ENCODE measurements at regions not wholly inside any gene's neighbourhood (a gene's known extent, or its start where the extent isn't known, plus 50 kb on each side); places are given as distances from the start of the nearest gene placed in this dataset.

DNA sequence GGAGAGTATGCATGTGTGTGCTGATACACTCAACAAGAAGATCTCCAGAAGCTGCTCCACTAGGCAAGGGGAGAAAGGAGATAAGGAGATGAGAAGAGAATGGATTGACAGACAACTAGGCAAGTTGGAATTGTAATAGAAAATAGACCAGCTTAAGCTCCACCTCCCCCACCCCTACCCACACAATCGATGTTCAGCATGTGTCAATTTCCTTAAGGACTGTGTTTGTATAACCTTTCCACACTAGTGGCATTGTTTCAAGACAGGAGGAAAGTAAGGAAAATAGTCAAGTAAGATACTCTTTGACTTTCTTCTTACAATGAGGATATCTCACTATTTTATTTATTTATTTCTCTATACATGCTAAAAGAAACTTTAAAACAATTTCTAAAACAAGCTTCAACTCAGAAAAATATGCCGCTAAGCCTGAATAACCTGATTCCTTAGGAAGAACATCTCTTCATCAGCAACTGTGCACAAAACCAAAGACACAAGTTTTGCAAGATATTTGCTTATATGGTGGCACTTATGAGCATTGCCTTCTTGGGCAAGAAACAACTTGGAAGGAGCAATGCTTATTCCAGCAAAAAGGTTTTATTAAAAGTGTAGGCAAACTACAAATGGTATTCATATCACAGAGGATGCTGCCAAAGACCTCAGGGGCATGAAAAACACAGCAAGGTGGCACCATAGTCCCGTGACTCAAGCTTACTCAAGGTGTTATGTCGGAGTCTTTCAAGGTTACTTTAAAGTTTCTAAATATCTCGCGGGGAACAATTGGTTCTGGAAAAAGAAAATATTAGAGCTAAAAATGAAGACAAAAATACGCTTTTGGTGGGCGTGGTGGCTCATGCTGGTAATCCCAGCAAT lies 249.1 kb downstream of the COL12A1 start:
- no peak for DNase-seq
- intact Hi-C loops (cut with DNase I), result no loop called here

DNA sequence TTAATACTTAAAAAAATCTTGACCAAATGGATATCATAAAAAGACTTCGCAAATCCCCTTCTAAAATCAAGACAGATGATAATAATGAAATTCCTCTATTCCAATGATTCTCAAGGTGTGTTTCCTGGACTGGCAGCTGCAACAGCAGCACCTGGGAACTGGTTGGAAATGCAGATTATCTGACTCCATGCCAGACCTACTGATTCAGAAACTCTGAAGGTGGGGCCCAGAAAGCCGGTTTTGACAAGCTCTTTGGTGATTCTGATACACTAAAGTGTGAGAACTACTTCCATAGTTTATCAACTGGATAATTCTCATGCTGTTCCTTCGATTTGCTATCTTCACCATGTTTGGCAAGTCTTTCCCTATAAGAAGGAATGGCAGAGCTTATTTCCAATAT lies 252.1 kb downstream of the COL12A1 start:
- DNase-seq, result no peak
- intact Hi-C loops (cut with DNase I), result no loop called here

DNA sequence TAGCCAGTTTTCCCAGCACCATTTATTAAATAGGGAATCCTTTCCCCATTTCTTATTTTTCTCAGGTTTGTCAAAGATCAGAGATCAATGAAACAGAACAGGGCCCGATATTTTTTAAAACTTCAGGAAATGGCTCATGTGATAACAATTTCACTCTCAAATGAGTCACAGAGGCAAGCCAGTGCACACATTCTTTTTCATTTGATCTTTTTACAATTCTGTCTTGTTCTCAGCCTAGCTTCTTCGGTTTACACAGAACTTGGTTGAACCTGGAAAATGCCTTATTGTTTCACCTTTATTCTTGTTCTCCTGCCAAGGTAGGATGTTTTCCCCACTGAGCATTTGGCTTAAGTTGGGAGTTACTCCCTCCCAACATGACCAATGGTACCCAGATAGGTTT lies 258.9 kb downstream of the COL12A1 start:
- intact Hi-C loops (cut with DNase I), result no loop called here
- DNase-seq, result no peak

DNA sequence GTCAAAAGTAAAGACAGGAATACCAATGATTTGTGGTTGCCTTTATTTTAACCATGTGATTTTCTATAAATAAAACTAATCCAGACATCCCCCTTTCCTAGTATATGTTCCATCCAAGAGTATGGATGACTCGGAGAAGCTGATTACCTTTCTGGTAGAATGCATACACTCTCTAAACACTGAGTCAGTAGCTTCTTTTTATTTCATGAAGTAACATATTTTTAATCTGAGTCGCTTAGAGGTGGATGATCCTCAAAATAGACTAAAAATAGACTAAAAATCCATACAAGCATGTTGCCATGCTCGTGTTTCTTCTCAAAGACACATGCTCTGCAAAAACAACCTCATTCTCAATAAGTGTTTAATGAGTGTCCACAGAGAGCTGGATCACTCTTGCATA lies 263.7 kb downstream of the COL12A1 start:
- intact Hi-C loops (cut with DNase I), result no loop called here
- no peak for DNase-seq

DNA sequence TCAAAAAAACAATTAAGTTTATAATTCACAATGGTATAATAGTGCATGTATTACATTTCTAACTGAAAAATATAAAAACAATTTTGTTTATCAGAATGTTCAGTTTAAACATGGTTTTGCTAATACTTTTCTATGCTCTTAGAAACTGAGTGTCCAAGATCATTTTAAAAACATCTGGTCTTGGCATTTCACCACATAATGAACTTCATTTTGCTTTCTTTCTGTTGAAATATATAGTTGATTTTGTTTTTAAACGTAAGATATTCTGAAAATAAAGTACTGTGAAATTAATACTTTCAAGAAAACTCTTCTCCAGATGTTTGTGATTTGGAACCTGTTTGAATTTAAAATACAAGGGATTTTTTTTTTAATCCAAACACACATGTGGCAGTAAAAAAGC lies 264.4 kb downstream of the COL12A1 start:
- no peak for DNase-seq
- intact Hi-C loops (cut with DNase I), result no loop called here

DNA sequence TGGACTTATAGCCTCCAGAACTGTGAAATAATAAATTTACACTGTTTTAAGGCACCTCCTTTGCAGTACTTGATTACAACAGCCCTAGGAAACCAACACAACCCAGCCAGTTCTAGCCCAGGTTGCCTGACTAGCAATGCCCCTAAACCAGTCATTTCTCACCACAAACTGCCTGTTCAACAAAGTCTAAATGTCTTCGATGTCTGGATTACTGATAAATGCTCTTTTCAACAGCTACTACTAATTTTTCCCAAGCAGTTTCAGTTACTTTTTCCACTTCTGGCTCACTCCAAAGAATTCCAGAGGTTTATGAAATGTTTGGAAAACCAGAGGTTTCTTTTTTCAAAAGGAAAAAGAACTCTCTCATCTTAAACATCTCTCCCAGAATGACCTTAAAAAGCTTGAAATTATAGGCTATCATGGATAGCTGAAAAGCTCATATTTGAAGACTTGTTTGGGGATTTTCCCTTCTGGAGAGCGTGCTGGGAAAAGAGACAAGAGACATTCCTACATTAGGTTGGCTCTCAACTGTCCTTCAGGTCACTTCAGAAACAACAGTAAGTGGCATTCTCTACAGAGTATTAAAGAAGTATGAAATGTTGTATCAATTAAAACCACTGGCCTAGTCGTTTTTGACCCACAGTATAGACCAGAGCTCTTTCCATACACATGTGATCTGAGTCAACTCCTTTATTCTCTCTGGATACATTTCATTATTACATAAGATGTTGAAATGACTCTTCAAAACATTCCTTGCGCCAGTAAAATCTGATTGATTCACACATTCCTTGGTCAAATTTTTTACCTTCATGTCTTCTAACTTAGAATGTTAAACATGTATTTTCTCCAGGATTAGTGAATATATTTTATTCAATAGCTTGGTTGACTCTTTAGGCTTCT lies 265.9 kb downstream of the COL12A1 start:
- intact Hi-C loops (cut with DNase I), result no loop called here
- no peak for DNase-seq

DNA sequence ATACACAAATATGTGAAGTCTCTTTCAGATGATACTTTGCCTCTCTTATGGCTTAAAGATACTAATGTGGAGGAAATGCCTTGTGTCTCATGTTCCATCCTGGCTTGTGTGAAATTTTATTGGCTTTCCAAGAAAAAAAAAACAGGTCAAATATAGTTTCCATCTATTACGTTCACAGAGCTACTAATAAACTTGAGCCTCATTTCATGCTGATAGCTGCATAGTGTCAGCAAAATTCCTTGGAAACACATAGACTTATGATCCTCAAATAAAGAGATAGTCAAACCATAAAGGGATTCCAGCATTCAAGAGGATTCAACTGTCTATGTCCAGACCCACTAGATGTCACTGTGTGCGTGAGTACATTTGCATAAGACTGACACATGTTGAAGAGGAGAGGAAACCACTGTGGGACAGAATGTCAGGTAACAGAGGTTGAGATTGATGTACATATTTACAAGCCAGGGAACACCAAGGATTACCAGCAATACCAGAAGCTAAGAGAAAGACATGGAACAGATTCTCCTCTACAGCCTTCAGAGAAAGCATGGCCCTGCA lies 266.6 kb downstream of the COL12A1 start:
- no peak for DNase-seq
- intact Hi-C loops (cut with DNase I), result no loop called here

DNA sequence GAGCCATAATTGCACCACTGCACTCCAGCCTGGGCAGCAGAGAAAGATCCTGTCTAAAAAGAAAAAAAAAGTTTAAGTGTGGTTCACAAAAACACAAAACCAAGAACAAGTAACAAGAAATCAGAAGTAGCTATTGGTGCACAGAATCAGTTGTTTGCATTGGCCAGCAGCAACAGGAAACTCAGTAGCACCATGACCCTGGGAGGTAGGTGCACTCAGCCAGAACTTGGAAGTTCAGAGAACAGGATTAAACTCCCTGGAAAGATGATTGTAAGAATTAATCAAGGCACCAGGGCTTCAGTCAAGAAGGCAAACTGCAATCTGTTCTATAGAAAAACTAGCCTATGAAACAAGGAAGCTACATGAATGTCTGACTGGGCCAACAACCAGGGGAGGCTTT lies 267.9 kb downstream of the COL12A1 start:
- DNase-seq, result no peak
- intact Hi-C loops (cut with DNase I), result no loop called here

DNA sequence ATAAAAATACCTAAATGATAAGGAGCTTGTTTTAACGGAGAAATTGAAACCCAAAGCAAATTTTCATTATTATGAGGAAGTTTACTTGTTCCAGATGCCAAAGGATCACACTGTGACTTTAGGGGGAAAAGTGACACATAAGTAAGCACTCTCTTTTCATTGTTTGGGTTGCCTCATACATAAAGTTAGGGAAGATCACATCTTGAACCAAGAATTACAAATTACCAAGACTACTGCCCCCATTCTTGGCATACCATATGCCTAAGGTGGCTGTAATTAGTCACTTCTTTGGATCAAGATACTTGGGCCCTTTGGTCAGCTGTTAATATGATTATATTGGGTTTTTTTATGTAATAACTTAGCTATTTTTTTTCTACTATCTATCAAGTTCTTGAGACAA lies 269.0 kb downstream of the COL12A1 start:
- DNase-seq, result no peak
- intact Hi-C loops (cut with DNase I), result no loop called here

DNA sequence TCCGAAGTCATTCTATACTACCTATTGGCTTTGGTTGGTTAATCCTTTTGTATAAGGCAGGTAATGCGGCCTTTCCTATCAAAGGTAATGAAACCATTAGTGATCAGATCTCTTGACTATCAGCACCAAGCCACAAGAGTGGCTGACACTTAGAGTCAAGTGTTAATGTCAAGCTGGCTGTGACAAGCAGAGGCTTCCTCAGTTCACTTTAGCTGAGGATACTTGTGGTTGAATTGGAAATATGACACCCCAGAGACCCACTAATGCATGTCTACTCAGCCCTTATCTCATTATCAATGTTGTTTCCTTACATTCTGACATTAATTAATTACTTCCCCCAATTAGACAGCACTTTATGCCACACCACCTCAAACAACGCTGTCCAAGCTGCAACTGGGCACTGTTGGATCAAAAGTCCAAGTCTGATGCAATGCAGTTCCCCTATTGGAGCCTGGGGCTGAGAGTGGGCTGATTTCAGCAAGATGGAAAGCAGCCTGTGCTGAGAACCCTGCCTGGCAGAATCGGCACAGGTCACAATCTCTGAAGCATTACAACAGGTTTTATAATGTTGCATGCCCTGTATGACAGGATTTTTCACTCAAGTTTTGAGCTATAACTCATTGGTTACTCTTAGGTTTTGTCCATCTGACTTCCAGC lies 273.5 kb downstream of the COL12A1 start:
- DNase-seq, result no peak
- intact Hi-C loops (cut with DNase I), result no loop called here

DNA sequence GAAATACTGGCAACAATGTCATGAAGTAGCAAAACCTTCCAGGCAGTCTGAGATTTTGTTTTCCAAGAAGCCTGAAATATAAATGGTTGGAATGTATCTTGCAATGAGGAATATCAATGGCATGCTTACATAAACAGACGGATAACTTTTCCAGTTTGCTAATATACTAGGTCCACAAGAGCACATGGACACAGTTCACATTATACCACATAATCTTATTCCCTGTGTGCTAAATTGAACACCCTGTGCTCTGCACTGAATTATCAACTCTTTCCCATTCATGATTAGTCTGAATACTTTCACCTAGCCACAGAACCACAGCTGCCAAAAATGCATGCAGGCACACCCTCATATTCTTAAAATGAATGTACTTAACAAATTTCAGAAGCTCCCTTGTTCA lies 274.3 kb downstream of the COL12A1 start:
- intact Hi-C loops (cut with DNase I), result no loop called here
- no peak for DNase-seq

DNA sequence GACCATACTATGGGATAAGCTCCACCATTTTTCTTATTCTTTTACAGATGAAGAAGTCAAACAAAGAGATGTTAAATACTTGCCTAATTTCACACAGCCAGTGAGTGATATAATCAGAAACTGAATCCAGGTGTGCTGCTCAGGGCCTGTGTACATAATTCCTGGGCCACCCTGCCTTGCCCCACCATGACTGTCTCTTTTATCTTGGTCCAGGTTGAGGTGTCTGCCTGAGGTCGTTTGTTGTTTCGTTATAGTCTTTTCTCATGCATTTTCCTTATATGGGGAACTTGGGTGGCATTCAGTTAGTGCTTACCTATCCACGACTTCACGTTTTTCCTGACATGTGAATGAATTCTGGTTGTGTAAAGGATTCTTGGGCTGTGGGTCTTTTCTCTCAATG lies 277.6 kb downstream of the COL12A1 start:
- intact Hi-C loops (cut with DNase I), result no loop called here
- DNase-seq, result no peak

DNA sequence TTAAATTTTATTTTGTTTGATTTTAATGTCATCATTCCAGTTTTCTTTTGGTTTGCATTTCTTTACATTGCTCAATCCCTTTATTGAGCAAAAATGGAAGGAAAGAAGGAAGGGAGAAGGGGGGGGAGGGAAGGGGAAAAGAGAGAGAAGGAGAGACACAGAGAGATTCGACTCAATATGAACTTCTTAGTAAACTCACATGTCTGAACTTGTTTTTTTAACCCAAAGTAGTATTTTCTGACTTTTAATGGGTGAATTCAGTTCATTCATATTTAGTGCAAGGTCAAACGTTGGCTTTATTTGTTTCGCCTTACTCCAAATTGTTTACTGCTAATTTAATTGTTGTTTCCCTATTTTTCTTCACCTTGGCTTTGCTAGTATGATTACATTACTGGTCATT lies 278.6 kb downstream of the COL12A1 start:
- intact Hi-C loops (cut with DNase I), result no loop called here
- DNase-seq, result no peak

DNA sequence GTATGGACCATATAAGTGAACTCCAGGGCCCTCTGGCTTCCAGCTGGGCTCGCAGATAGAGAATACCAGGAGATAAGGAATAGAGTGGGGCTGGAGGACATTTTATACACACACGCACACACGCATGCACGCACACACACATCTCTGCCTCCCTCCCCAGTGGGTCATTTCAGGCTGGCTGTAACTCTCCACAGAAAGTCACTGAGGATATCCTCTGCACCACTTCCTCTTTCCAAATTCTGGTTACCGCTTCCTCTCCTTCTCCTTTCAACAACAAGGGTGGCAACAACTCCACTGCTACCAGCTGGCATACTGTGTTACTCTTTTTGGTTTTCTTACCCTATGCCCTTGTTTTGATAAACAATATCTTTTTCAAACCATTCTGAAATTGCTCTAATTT lies 280.2 kb downstream of the COL12A1 start:
- intact Hi-C loops (cut with DNase I), result no loop called here
- peak in 1 of 10 donors; percentile 72 for DNase-seq

DNA sequence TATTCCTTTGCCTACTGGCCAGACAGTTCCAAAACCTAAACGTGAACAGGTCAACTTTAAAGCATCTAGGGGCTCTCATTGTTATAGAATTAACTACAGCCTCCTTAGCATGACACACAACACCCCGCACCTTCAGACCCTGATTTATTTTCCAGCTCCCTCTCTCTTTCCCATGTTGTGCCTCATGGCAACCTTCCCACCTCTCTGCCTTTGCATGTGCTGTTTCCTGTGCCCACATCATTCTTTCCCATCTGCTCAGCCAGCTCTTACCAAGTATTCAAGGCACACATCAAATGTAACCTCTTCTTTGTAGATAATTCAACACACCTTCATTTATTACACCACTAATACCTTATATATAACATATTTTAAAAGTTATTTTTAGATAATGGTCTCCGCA lies 291.0 kb downstream of the COL12A1 start:
- DNase-seq, result no peak
- intact Hi-C loops (cut with DNase I), result no loop called here

DNA sequence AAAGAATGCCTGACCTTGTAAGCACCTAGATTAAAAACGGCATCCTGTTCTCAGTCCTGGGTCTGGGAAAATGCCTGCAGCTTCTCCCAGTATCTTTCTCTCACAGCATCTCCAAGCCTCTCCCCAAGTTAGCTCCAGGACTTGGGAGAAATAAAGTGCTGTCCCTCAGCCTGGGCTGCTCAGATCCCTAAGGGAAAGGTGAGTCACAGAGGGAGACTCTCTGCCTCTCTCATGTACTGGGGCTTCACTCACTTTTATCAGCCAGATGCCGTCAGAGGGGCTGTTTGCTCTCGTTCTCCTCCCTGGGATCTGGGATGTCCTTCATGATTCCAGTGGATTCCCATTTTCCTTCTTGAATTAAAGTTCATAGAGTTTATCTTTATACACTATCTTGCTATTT lies 293.6 kb downstream of the COL12A1 start:
- intact Hi-C loops (cut with DNase I), result no loop called here
- DNase-seq, result peak in 1 of 10 donors; percentile 32

DNA sequence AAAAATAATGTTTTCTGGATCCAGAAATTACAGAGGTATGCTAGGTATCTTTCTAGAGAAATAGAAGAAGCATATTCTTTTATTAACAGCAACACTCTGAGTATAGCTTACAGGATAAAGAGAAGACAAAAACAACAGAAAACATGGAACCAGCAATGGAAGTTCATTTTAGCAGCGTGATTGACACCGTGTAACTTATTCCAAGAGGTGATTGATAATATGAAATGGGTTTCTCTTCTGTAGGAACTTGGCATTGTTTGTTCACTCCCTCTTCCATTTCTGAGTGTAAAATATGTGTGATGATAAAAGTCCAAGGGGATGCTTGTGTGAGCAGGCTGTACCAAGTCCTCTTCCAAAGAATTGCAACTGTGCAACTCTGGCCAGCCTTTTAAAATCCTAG lies 303.0 kb downstream of the COL12A1 start:
- intact Hi-C loops (cut with DNase I), result no loop called here
- no peak for DNase-seq

DNA sequence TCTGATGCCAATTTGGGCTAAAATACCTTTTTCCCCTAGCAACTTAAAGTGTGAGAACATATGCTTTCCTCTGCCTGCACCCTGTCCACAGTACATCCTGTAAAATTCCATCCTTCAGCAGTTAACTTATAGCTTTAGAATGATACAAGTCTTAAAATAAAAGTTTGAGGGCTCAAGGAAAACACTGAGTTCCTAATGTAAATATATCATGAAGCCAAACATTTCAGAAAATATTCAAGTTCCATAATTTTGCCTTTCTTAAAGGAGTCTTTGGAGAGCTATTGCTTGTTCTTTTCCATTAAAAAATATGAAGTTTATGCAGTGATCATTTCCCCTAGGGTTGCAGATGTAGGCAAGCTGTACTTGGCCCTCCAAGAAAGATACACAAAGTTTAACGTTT lies 303.8 kb downstream of the COL12A1 start:
- no peak for DNase-seq
- intact Hi-C loops (cut with DNase I), result no loop called here

DNA sequence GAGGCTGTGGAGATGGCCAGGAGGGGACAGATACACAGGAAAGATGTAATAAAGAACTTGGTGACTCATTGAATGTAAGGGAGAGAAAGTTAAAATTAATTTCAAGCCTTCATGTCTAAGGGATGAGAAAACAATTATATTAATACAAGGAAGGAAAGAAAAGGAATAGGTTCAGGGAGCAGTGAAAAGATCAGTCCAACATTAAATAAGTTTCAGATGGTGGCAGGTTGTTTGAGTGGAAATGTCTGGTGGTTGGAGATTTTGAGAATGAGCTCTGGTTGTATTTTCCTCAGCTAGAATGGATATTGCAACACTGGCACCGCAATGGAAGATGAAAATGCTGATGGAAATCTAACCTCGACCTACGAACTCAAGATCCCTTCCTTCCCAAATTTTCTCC lies 304.3 kb downstream of the COL12A1 start:
- no peak for DNase-seq
- intact Hi-C loops (cut with DNase I), result no loop called here

DNA sequence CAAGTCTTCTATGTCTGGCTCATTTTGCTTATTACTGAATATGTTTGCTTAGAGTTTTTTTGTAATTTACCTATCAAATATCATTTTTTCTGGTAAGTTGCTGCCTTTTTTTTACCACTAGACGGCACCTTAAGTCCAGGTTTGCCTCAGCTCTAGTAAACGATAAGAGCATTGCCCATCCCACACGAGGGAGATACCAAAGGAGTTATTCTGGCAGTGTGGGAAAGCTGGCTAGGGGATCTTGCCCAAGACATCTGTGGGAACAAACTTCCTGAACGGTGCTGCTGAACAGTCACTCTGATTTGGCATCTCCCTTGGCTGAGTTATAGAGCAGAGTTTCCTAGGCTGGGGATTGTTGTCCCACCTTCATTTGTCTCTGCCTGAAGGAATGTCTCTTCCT lies 306.4 kb downstream of the COL12A1 start:
- intact Hi-C loops (cut with DNase I), result no loop called here
- DNase-seq, result no peak

DNA sequence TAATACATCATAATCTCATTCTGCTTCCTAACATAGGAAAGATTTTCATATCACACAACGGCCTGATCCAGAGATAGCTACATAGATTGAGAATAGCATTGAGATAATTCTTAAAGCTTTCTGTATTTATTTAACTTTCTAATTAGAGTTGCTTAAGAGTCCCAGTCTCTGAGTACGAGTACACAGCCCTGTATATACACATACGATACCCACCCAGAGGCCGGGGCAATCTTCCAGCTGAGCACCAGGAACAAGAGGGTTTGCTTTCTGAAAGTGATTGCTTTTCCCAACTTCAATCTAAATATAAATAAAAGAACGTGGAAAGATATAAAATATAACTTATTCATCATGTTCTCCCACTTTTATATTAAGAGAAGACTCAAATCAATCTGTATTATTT lies 313.8 kb downstream of the COL12A1 start:
- peak in 1 of 10 donors; percentile 54 for DNase-seq
- intact Hi-C loops (cut with DNase I), result no loop called here
